ENCODE measurements at regions not wholly inside any gene's neighbourhood (a gene's known extent, or its start where the extent isn't known, plus 50 kb on each side); places are given as distances from the start of the nearest gene placed in this dataset.

DNA sequence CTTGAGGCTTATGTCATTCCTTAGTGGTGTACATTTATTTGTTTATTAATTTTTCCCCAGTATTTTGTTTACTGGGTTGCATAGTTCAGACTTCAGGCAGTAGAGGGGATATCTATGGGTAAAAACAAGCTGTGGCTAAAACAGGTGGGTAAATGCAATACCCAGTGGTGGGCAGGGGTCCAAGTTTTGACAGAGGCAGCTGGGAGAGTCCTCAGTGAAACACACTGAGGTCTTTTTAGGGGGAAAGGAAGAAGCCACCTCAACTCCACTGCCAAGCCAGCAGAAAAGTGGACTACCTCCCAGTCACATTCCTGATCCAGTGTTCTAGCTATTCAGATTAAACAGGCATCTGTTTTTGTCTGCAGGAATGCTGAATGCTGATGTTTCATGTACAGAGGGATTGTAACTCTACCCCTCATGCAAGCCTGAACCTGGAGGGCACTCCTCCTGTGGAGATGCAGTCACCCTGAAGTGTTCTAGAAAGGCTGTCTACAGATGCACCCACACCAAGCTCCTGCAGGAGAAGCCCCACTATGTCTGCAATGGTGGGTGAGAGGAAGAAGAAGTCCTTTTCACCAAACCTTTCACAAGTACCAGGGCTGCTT is 757.8 kb downstream of the INHBA start (continued):
- TF ChIP-seq, protein P1, sequence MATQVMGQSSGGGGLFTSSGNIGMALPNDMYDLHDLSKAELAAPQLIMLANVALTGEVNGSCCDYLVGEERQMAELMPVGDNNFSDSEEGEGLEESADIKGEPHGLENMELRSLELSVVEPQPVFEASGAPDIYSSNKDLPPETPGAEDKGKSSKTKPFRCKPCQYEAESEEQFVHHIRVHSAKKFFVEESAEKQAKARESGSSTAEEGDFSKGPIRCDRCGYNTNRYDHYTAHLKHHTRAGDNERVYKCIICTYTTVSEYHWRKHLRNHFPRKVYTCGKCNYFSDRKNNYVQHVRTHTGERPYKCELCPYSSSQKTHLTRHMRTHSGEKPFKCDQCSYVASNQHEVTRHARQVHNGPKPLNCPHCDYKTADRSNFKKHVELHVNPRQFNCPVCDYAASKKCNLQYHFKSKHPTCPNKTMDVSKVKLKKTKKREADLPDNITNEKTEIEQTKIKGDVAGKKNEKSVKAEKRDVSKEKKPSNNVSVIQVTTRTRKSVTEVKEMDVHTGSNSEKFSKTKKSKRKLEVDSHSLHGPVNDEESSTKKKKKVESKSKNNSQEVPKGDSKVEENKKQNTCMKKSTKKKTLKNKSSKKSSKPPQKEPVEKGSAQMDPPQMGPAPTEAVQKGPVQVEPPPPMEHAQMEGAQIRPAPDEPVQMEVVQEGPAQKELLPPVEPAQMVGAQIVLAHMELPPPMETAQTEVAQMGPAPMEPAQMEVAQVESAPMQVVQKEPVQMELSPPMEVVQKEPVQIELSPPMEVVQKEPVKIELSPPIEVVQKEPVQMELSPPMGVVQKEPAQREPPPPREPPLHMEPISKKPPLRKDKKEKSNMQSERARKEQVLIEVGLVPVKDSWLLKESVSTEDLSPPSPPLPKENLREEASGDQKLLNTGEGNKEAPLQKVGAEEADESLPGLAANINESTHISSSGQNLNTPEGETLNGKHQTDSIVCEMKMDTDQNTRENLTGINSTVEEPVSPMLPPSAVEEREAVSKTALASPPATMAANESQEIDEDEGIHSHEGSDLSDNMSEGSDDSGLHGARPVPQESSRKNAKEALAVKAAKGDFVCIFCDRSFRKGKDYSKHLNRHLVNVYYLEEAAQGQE (IDR thresholded peaks at IDR 0.05; ENCODE audit: low read depth, low read length): no peak
- no peak for TF ChIP-seq SIN3A (IDR thresholded peaks at IDR 0.05; ENCODE audit: borderline replicate concordance, low read depth, low read length)

DNA sequence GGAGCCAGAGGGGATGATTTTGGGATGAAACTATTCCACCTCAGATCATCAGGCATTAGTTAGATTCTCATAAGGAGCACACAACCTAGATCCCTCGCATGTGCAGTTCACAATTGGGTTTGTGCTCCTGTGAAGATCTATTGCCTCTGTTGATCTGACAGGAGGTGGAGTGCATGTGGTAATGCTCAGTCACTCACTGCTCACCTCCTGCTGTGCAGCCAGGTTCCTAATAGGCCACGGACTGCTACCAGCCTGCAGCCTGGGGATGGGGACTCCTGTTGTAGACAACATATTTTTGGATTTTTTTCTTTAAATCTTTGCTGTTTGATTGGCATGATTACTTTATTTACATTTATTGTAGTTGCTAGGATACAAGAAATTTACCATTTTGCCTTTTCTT is 765.0 kb downstream of the INHBA start:
- no peak overlapping the region for H3K9ac ChIP-seq
- no peaks in the 10 kb centered on the region for H3K4me1 ChIP-seq (ENCODE audit: control insufficient read depth in 1 of 2, insufficient read depth in 2 of 2, low read depth in 1 of 2, low read length in 1 of 2)
- H3K9me2 ChIP-seq: no peaks in the 10 kb centered on the region
- H3K36me3 ChIP-seq (replicated peaks in 1 of 2; ENCODE audit: control insufficient read depth in 1 of 2, insufficient read depth in 2 of 2, low read length in 1 of 2): peaks cover 0 to 16% of the 10 kb centered on the region in 2 experiments
- H3K4me3 ChIP-seq (ENCODE audit: low read depth in 2 of 2, low read length in 1 of 2): no peak overlapping the region
- no peak overlapping the region for H3K4me2 ChIP-seq
- no peak overlapping the region for H2AFZ ChIP-seq (ENCODE audit: low read depth)
- H3K79me2 ChIP-seq (ENCODE audit: insufficient read depth): no peaks in the 10 kb centered on the region
- ChIA-PET POLR2A (no interaction called here), CTCF (no interaction called here)
- H3F3A ChIP-seq (replicated peaks; ENCODE audit: insufficient read depth): no peaks in the 10 kb centered on the region
- TF ChIP-seq, protein P2, sequence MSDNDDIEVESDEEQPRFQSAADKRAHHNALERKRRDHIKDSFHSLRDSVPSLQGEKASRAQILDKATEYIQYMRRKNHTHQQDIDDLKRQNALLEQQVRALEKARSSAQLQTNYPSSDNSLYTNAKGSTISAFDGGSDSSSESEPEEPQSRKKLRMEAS (IDR thresholded peaks at IDR 0.05; ENCODE audit: low read depth): no peak
- TF ChIP-seq NFIC (IDR thresholded peaks at IDR 0.05; ENCODE audit: borderline replicate concordance): no peak
- 0 out of 2 replicates have a peak, but pooled peaks cover 13% of the 10 kb centered on the region for H3K9me3 ChIP-seq
- H4K20me1 ChIP-seq (ENCODE audit: insufficient read depth): no peaks in the 10 kb centered on the region
- no peaks in the 10 kb centered on the region for H3K27me3 ChIP-seq (ENCODE audit: insufficient read depth)
- no peak for DNase-seq
- no peak overlapping the region for H3K27ac ChIP-seq (ENCODE audit: low read depth in 2 of 2, low read length in 1 of 2)
- WGBS (ENCODE audit: low lambda C conversion rate): 72% methylated on average over 2 of the region's 2 CpGs

GRCh38 chr7:40935435-40935834 is 767.5 kb downstream of the INHBA start:
- H3K4me2 ChIP-seq: no peak overlapping the region
- no peaks in the 10 kb centered on the region for H3K9me2 ChIP-seq
- 71% methylated on average over 2 of the region's 2 CpGs for WGBS (ENCODE audit: low lambda C conversion rate)
- ChIA-PET POLR2A (no interaction called here), CTCF (no interaction called here)
- H3K27ac ChIP-seq (ENCODE audit: low read depth in 2 of 2, low read length in 1 of 2): no peak overlapping the region
- no peaks in the 10 kb centered on the region for H3F3A ChIP-seq (replicated peaks; ENCODE audit: insufficient read depth)
- no peaks in the 10 kb centered on the region for H3K27me3 ChIP-seq (ENCODE audit: insufficient read depth)
- H4K20me1 ChIP-seq (ENCODE audit: insufficient read depth): no peaks in the 10 kb centered on the region
- no peaks in the 10 kb centered on the region for H3K4me1 ChIP-seq (ENCODE audit: control insufficient read depth in 1 of 2, insufficient read depth in 2 of 2, low read depth in 1 of 2, low read length in 1 of 2)
- DNase-seq: no peak
- no peak overlapping the region for H3K4me3 ChIP-seq (ENCODE audit: low read depth in 2 of 2, low read length in 1 of 2)
- H3K36me3 ChIP-seq (replicated peaks in 1 of 2; ENCODE audit: control insufficient read depth in 1 of 2, insufficient read depth in 2 of 2, low read length in 1 of 2): peaks cover 0 to 7% of the 10 kb centered on the region in 2 experiments
- TF ChIP-seq CHD2 (IDR thresholded peaks at IDR 0.05; ENCODE audit: low read length, partially characterized antibody): no peak
- TF ChIP-seq FOXJ3 (CRISPR knock-in tag; IDR thresholded peaks at IDR 0.05): no peak
- 0 out of 2 replicates have a peak, but pooled peaks cover 9% of the 10 kb centered on the region for H3K9me3 ChIP-seq
- no peak overlapping the region for H2AFZ ChIP-seq (ENCODE audit: low read depth)
- H3K9ac ChIP-seq: no peak overlapping the region
- H3K79me2 ChIP-seq (ENCODE audit: insufficient read depth): no peaks in the 10 kb centered on the region

Data from SK-N-SH (cell line).